Type B pancreatic cell (in vitro differentiated cells): ENCODE measurements at regions not wholly inside any gene's neighbourhood (a gene's known extent, or its start where the extent isn't known, plus 50 kb on each side); places are given as distances from the start of the nearest gene placed in this dataset.

Experiments
- DNase-seq: peaks from one replicate; pipeline ENCODE4 v3.0.0; 2021; ENCODE audit warnings: mixed read lengths; ENCODE audit not compliant: unreplicated experiment; ENCODE audit errors: extremely low spot score
- H3K27ac Mint-ChIP-seq: 2 replicates; pipeline ENCODE4 v1.8.0; 2021; ENCODE audit warnings: mild to moderate bottlenecking, mixed read lengths
- H3K27me3 Mint-ChIP-seq: 2 replicates; pipeline ENCODE4 v1.8.0; 2021; ENCODE audit warnings: mixed read lengths
- H3K36me3 Mint-ChIP-seq: 2 replicates; pipeline ENCODE4 v1.8.0; 2021; ENCODE audit warnings: mixed read lengths
- H3K4me1 Mint-ChIP-seq: one replicate; pipeline ENCODE4 v1.8.0; 2021; ENCODE audit warnings: mixed read lengths; ENCODE audit not compliant: unreplicated experiment
- H3K4me3 Mint-ChIP-seq: 2 replicates; pipeline ENCODE4 v1.8.0; 2021; ENCODE audit warnings: mild to moderate bottlenecking, mixed read lengths
- H3K9me3 Mint-ChIP-seq: 2 replicates; pipeline ENCODE4 v1.8.0; 2021; ENCODE audit warnings: mixed read lengths
- TF ChIP-seq, protein P1 (sequence below): fragments of 200-600 bp; sonication (generic); conservative IDR thresholded peaks from 2 replicates; pipeline ENCODE4 v1.5.0; 2021; ENCODE audit warnings: antibody characterized with exemption, mild to moderate bottlenecking

DNA sequence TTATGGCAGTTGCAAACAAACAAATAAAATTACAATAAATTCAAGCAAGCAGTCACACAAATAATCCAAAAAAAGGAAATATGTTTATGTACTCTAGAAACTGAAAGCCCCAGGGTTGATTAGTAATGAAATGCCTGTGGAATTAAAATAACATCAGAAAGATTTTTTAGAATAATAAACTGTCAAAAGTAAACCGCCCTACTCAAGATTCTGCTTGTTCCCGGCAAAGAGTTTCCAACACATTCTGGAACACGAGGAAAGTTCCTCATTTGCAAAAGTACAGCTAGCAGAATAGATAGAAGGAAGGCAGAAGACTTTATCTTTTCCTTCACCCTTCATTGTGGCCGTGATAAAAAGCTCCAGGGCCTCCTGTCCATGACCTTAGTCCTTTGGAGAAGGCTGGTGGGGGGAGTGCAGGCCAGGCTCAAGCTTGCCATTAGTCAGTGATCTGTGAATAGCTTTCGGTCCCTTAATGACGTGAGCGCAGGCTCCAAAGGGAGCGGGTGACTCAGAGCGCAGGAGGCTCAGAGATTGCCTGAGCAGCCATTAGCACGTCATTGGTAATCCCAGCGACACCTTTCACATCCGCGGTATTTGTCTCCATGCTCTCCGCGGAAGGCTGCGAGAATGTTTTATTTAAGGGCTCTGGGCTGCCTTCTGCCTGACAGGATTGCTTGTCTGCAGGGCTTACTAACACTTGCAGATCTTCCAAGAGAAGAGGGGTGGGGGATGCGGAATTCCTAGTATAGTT, 458.3 kb downstream of the METTL15 start:
- Mint-ChIP-seq H3K4me1 (peaks cover 9% of the 10 kb centered on the region), H3K27me3 (no peaks in the 10 kb centered on the region), H3K27ac (peak overlapping the region; percentile 76), H3K9me3 (no peaks in the 10 kb centered on the region), H3K36me3 (no peaks in the 10 kb centered on the region), H3K4me3 (peak overlapping the region; percentile 78)
- peak; percentile 64 for DNase-seq
- TF ChIP-seq, protein P1, sequence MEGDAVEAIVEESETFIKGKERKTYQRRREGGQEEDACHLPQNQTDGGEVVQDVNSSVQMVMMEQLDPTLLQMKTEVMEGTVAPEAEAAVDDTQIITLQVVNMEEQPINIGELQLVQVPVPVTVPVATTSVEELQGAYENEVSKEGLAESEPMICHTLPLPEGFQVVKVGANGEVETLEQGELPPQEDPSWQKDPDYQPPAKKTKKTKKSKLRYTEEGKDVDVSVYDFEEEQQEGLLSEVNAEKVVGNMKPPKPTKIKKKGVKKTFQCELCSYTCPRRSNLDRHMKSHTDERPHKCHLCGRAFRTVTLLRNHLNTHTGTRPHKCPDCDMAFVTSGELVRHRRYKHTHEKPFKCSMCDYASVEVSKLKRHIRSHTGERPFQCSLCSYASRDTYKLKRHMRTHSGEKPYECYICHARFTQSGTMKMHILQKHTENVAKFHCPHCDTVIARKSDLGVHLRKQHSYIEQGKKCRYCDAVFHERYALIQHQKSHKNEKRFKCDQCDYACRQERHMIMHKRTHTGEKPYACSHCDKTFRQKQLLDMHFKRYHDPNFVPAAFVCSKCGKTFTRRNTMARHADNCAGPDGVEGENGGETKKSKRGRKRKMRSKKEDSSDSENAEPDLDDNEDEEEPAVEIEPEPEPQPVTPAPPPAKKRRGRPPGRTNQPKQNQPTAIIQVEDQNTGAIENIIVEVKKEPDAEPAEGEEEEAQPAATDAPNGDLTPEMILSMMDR = no peak

DNA sequence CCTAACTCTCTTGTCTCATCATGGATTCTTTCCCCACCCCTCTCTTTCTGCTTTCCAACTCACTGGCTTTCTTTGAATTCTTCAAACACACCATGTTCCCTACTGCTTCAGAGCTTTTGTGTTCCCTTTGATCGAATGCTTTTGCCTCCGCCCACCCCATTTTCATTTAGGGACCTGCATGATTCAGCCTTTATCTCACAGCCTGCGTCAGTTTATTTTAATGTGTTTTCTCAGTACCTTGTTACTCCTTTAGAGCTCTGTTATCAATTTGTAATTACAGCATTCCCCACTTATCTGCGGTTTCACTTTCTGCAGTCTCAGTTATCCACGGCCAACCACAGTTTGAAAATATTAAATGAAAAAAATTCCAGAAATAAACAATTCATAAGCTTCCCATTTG, 451.3 kb downstream of the METTL15 start:
- no peak overlapping the region for H3K27ac Mint-ChIP-seq
- TF ChIP-seq, protein P1 = no peak
- H3K27me3 Mint-ChIP-seq = peaks cover 3% of the 10 kb centered on the region
- H3K36me3 Mint-ChIP-seq = no peaks in the 10 kb centered on the region
- peaks cover 6% of the 10 kb centered on the region for H3K4me1 Mint-ChIP-seq
- no peak for DNase-seq
- no peaks in the 10 kb centered on the region for H3K9me3 Mint-ChIP-seq
- peak overlapping the region; percentile 2 for H3K4me3 Mint-ChIP-seq

DNA sequence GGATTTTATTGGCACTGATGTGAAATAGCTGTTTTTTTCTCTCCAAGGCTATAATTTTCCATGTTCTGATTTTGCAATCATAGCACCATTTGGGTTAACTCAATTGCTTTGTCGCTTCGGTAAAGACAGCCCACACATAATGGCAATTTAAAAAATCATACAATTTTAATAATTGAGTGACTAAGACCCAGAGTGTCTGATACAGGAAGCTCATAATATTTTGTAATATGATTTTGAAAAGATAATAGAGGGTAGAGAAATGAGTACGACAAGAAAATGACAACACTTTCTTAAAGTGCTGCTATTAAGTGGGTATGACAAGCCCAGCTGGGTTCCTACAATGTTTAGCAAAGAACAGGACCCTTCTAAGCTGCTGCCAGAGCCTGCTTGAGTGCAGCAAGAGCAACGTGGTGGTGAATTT, 439.1 kb downstream of the METTL15 start:
- TF ChIP-seq, protein P1 = no peak
- no peaks in the 10 kb centered on the region for H3K27me3 Mint-ChIP-seq
- H3K4me1 Mint-ChIP-seq = peaks cover 9% of the 10 kb centered on the region
- no peak for DNase-seq
- no peak overlapping the region for H3K4me3 Mint-ChIP-seq
- no peak overlapping the region for H3K27ac Mint-ChIP-seq
- H3K9me3 Mint-ChIP-seq = peaks cover 12% of the 10 kb centered on the region
- H3K36me3 Mint-ChIP-seq = no peaks in the 10 kb centered on the region

DNA sequence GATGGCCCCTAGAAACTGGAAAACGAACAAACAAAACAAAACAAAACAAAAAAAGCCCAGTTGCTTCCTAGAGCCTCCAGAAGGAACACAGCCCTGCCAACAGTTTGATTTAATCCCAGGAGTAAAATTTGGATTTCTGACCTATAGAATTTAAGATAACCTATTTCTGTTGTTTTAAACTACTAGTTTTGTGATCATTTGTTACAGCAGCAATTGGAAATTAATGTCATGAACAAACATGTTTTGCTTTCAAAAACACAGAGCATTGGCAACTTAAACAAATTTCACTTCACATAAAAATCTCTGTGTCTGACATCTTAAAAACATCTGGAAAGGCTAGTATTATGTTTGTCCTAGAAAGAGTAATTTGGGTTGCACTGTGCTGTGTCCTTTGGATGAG, 437.3 kb downstream of the METTL15 start:
- peaks cover 12% of the 10 kb centered on the region for H3K9me3 Mint-ChIP-seq
- DNase-seq = no peak
- H3K4me1 Mint-ChIP-seq = peaks cover 9% of the 10 kb centered on the region
- H3K36me3 Mint-ChIP-seq = no peaks in the 10 kb centered on the region
- TF ChIP-seq, protein P1 = no peak
- no peak overlapping the region for H3K27ac Mint-ChIP-seq
- no peaks in the 10 kb centered on the region for H3K27me3 Mint-ChIP-seq
- no peak overlapping the region for H3K4me3 Mint-ChIP-seq

DNA sequence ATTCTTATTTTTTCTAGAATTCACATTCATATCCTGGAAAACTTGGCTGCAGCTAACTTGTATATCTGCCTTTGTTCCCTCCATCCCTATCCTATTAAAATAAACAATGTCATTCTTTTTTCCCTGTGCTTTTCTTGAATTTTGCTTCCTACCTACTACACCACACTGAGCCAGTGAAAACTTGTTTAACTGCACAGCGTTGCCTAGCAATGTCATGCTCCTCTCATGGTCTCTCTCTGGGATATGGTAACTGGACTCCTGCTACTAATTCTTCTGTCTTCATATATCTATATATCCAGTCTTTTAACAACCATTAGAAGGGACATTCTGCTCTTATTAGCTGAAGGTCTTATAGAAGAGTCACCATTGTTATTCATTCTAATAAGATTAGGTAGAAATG, 434.4 kb downstream of the METTL15 start:
- Mint-ChIP-seq H3K36me3 (no peaks in the 10 kb centered on the region), H3K9me3 (peaks cover 12% of the 10 kb centered on the region), H3K4me3 (no peak overlapping the region), H3K27me3 (no peaks in the 10 kb centered on the region), H3K27ac (no peak overlapping the region), H3K4me1 (peaks cover 5% of the 10 kb centered on the region)
- no peak for DNase-seq
- TF ChIP-seq, protein P1 = no peak
